HG03045 (cell line): ENCODE measurements at regions not wholly inside any gene's neighbourhood (a gene's known extent, or its start where the extent isn't known, plus 50 kb on each side); places are given as distances from the start of the nearest gene placed in this dataset.

Experiments
- ATAC-seq: cut with Tn5 transposase; IDR thresholded peaks from one replicate; pipeline ENCODE4 v1.9.1; 2021; ENCODE audit warnings: mild to moderate bottlenecking, moderate library complexity; ENCODE audit not compliant: unreplicated experiment

DNA sequence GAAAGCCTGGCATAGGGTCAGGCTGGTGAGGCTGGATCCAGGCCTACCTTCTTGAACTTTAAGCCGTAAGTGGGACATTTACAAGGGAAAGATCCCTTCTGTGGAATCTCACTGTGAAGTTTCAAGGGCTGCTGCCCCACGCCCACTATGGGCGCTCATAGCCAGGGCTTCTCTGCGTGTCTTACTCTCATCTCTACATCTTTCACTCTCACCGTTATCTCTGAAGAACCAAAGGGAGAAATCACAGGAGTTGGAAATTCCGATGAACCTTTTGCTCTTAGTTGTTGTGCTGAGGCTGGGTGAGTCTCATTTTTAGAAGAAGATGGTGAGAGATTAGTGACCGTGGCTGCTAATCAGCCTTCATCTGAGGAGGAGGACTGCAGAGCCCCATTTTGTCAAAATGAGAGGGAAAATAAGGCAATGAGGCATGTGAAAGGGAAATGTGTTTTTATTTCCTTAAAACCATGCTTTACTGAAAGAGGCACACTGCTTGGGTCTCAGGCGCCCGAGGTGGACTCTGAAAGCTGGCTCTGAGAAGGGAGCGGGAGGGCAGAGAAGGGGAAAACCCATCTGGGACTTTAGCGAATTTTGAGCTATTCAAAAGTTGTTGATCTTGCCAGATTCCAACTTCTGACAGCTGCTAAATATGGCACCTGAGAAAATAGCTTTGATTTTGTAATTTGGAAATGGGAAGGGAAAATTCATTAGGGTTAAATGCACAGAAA lies 301.5 kb downstream of the CLIC5 start:
- ATAC-seq, result no peak
